ENCODE measurements at regions not wholly inside any gene's neighbourhood (a gene's known extent, or its start where the extent isn't known, plus 50 kb on each side); places are given as distances from the start of the nearest gene placed in this dataset.

- TF ChIP-seq PRDM2 (tag by site-specific recombination; IDR thresholded peaks at IDR 0.05; ENCODE audit: borderline replicate concordance) (no peak), OSR2 (tag by site-specific recombination; IDR thresholded peaks at IDR 0.05) (peak; percentile 35; the same call in 1 of the 2 replicates), ZNF335 (tag by site-specific recombination; conservative IDR thresholded peaks at IDR 0.05) (peak; percentile 64), ZNF580 (tag by site-specific recombination; IDR thresholded peaks at IDR 0.05) (no peak), ZNF510 (tag by site-specific recombination; IDR thresholded peaks at IDR 0.05; ENCODE audit: insufficient replicate concordance) (no peak), ZNF571 (tag by site-specific recombination; IDR thresholded peaks at IDR 0.05) (no peak), ZNF521 (tag by site-specific recombination; IDR thresholded peaks at IDR 0.05) (no peak), PRDM10 (tag by site-specific recombination; IDR thresholded peaks at IDR 0.05) (0 out of 2 replicates have a peak, but pooled peaks have one; percentile 40), ZNF501 (tag by site-specific recombination; IDR thresholded peaks at IDR 0.05) (no peak), ZNF324 (tag by site-specific recombination; IDR thresholded peaks at IDR 0.05) (0 out of 2 replicates have a peak, but pooled peaks have one; percentile 39), ZBTB1 (tag by site-specific recombination; IDR thresholded peaks at IDR 0.05) (no peak), PRDM6 (tag by site-specific recombination; IDR thresholded peaks at IDR 0.05) (peak; percentile 24; the same call in 1 of the 2 replicates), ZBTB48 (tag by site-specific recombination; IDR thresholded peaks at IDR 0.05) (0 out of 2 replicates have a peak, but pooled peaks have one; percentile 33)
These were observed 259.1 kb downstream of the HDGFL1 start (continued) for GRCh38 chr6:22828179-22829062.
